ENCODE measurements at regions not wholly inside any gene's neighbourhood (a gene's known extent, or its start where the extent isn't known, plus 50 kb on each side); places are given as distances from the start of the nearest gene placed in this dataset.
"Not testable (repeated sequence)": the region's sequence is repeated elsewhere in the genome, so short reads cannot be mapped to it uniquely, and the experiment has no call there.

- no peak for DNase-seq (ENCODE audit: low read depth in 2 of 2)
Measured at GRCh38 chrX:63581906-63582305, 203.1 kb downstream of the ARHGEF9 start.

- no peak for DNase-seq (ENCODE audit: low read depth in 2 of 2)
Measured at GRCh38 chrX:63581398-63581797, 203.6 kb downstream of the ARHGEF9 start.

GRCh38 chrX:63576533-63576932, 208.5 kb downstream of the ARHGEF9 start:
- DNase-seq (ENCODE audit: low read depth in 2 of 2) = no peak

GRCh38 chrX:63575700-63576099, 209.3 kb downstream of the ARHGEF9 start:
- not testable (repeated sequence) for DNase-seq (ENCODE audit: low read depth in 2 of 2)

GRCh38 chrX:63566856-63567255, 215.7 kb upstream of the SPIN4 start:
- no peak for DNase-seq (ENCODE audit: low read depth in 2 of 2)

GRCh38 chrX:63561425-63561824, 210.3 kb upstream of the SPIN4 start:
- no peak for DNase-seq (ENCODE audit: low read depth in 2 of 2)

GRCh38 chrX:63560601-63561218, 209.6 kb upstream of the SPIN4 start:
- peak; percentile 10 to 11 for DNase-seq (ENCODE audit: low read depth in 2 of 2)

- DNase-seq (ENCODE audit: low read depth in 2 of 2) = no peak
Measured at GRCh38 chrX:63551856-63552255, 200.7 kb upstream of the SPIN4 start.

- no peak for DNase-seq (ENCODE audit: low read depth in 2 of 2)
Measured at GRCh38 chrX:63530654-63531053, 179.5 kb upstream of the SPIN4 start.

GRCh38 chrX:63529961-63530360, 178.8 kb upstream of the SPIN4 start:
- DNase-seq (ENCODE audit: low read depth in 2 of 2) = no peak

GRCh38 chrX:63526863-63527262, 175.7 kb upstream of the SPIN4 start:
- DNase-seq (ENCODE audit: low read depth in 2 of 2) = no peak

GRCh38 chrX:63525491-63525890, 174.4 kb upstream of the SPIN4 start:
- no peak for DNase-seq (ENCODE audit: low read depth in 2 of 2)

- DNase-seq (ENCODE audit: low read depth in 2 of 2) = not testable (repeated sequence)
Measured at GRCh38 chrX:63519368-63519767, 168.2 kb upstream of the SPIN4 start.

GRCh38 chrX:63514569-63515080, 163.5 kb upstream of the SPIN4 start:
- DNase-seq (ENCODE audit: low read depth in 2 of 2) = no peak

- no peak for DNase-seq (ENCODE audit: low read depth in 2 of 2)
Measured at GRCh38 chrX:63513825-63514568, 162.9 kb upstream of the SPIN4 start.

- no peak for DNase-seq (ENCODE audit: low read depth in 2 of 2)
Measured at GRCh38 chrX:63511361-63511760, 160.2 kb upstream of the SPIN4 start.

- no peak for DNase-seq (ENCODE audit: low read depth in 2 of 2)
Measured at GRCh38 chrX:63508668-63509067, 157.5 kb upstream of the SPIN4 start.

GRCh38 chrX:63506320-63506719, 155.2 kb upstream of the SPIN4 start:
- no peak for DNase-seq (ENCODE audit: low read depth in 2 of 2)

- no peak for DNase-seq (ENCODE audit: low read depth in 2 of 2)
Measured at GRCh38 chrX:63503541-63503940, 152.4 kb upstream of the SPIN4 start.

- no peak for DNase-seq (ENCODE audit: low read depth in 2 of 2)
Measured at GRCh38 chrX:63488546-63489373, 137.6 kb upstream of the SPIN4 start.

- no peak for DNase-seq (ENCODE audit: low read depth in 2 of 2)
Measured at GRCh38 chrX:63475200-63475599, 124.1 kb upstream of the SPIN4 start.

GRCh38 chrX:63471004-63471403, 119.9 kb upstream of the SPIN4 start:
- DNase-seq (ENCODE audit: low read depth in 2 of 2) = no peak

Measured in stimulated activated CD8-positive, alpha-beta memory T cell treated with anti-CD3 and anti-CD28 coated beads, Interleukin-7, amount 100 ng/mL, for 1 hour (primary cell).